Mesenchymal stem cell (in vitro differentiated cells and primary cell): ENCODE measurements at regions not wholly inside any gene's neighbourhood (a gene's known extent, or its start where the extent isn't known, plus 50 kb on each side); places are given as distances from the start of the nearest gene placed in this dataset.

Experiments used
- DNase-seq: peaks from one replicate; pipeline ENCODE4 v3.0.0-alpha.2; 2013
- H2AFZ ChIP-seq: one replicate; pipeline ENCODE4 v1.6.1; 2013; ENCODE audit warnings: low read depth, mild to moderate bottlenecking, control low read depth, inconsistent platforms, low read length, moderate library complexity
- H2AK5ac ChIP-seq: 2 replicates; pipeline ENCODE4 v1.6.1; 2013; ENCODE audit warnings: low read length, moderate library complexity, mild to moderate bottlenecking, inconsistent platforms; ENCODE audit not compliant: severe bottlenecking
- H2BK120ac ChIP-seq: one replicate; pipeline ENCODE4 v1.6.1; 2013; ENCODE audit warnings: low read depth, mild to moderate bottlenecking, inconsistent platforms, low read length, moderate library complexity
- H2BK12ac ChIP-seq, 2 experiments: one replicate each; pipeline ENCODE4 v1.6.1; 2013; ENCODE audit warnings: inconsistent platforms in 2 of 2, low read length in 2 of 2, mild to moderate bottlenecking in 2 of 2, moderate library complexity in 2 of 2, control low read depth in 1 of 2
- H2BK15ac ChIP-seq: one replicate; pipeline ENCODE4 v1.6.1; 2013; ENCODE audit warnings: mild to moderate bottlenecking, low read depth, inconsistent platforms; ENCODE audit not compliant: poor library complexity, severe bottlenecking
- H2BK5ac ChIP-seq: 2 replicates; pipeline ENCODE4 v1.6.1; 2013; ENCODE audit warnings: low read depth, mild to moderate bottlenecking, low read length, control low read depth, inconsistent platforms; ENCODE audit not compliant: poor library complexity, severe bottlenecking
- H3K14ac ChIP-seq, 2 experiments: one replicate each; pipeline ENCODE4 v1.6.1; 2013; ENCODE audit warnings: inconsistent platforms in 2 of 2, low read length in 2 of 2, control low read depth in 1 of 2, mild to moderate bottlenecking in 1 of 2, moderate library complexity in 1 of 2
- H3K18ac ChIP-seq, 2 experiments: one replicate each; pipeline ENCODE4 v1.6.1; 2013; ENCODE audit warnings: inconsistent platforms in 2 of 2, low read length in 2 of 2, control low read depth in 1 of 2, low read depth in 1 of 2, mild to moderate bottlenecking in 1 of 2
- H3K23ac ChIP-seq, 2 experiments: one replicate each; pipeline ENCODE4 v1.6.1; 2013; ENCODE audit warnings: inconsistent platforms in 2 of 2, low read length in 2 of 2, mild to moderate bottlenecking in 2 of 2, moderate library complexity in 2 of 2, control low read depth in 1 of 2
- H3K27ac ChIP-seq: 2 replicates; pipeline ENCODE4 v1.5.1; 2013; ENCODE audit warnings: mild to moderate bottlenecking, moderate library complexity, low read length, control low read depth, inconsistent platforms; ENCODE audit not compliant: poor library complexity, severe bottlenecking
- H3K27me3 ChIP-seq, 2 experiments: 2 replicates each; pipeline versions ENCODE4 v1.6.1 to v1.7.0; 2013; ENCODE audit warnings: low read length in 2 of 2, mild to moderate bottlenecking in 2 of 2, moderate library complexity in 2 of 2, control low read depth in 1 of 2, inconsistent platforms in 1 of 2; ENCODE audit not compliant: control insufficient read depth in 1 of 2, insufficient read depth in 1 of 2
- H3K36me3 ChIP-seq, 2 experiments: 2 replicates each; pipeline versions ENCODE4 v1.6.1 to v1.7.0; 2013; ENCODE audit warnings: low read length in 2 of 2, control low read depth in 1 of 2, inconsistent platforms in 1 of 2, low read depth in 1 of 2, mild to moderate bottlenecking in 1 of 2; ENCODE audit not compliant: insufficient read depth in 2 of 2, control insufficient read depth in 1 of 2
- H3K4ac ChIP-seq, 2 experiments: one replicate each; pipeline ENCODE4 v1.6.1; 2013; ENCODE audit warnings: inconsistent platforms in 2 of 2, low read length in 2 of 2, mild to moderate bottlenecking in 2 of 2, moderate library complexity in 2 of 2, control low read depth in 1 of 2, low read depth in 1 of 2
- H3K4me1 ChIP-seq: 2 replicates; pipeline ENCODE4 v1.6.1; 2013; ENCODE audit warnings: low read depth, low read length, control low read depth; ENCODE audit not compliant: control insufficient read depth, insufficient read depth
- H3K4me2 ChIP-seq: 2 replicates; pipeline ENCODE4 v1.6.1; 2013; ENCODE audit warnings: low read length, mild to moderate bottlenecking, inconsistent platforms; ENCODE audit not compliant: poor library complexity, severe bottlenecking
- H3K4me3 ChIP-seq, 2 experiments: 2 replicates each; pipeline versions ENCODE4 v1.5.1 to v1.7.0; 2013; ENCODE audit warnings: low read length in 2 of 2, mild to moderate bottlenecking in 2 of 2, control low read depth in 1 of 2, low read depth in 1 of 2; ENCODE audit not compliant: insufficient read depth in 1 of 2
- H3K79me1 ChIP-seq: replicated peaks from 2 replicates; pipeline ENCODE4 v1.6.1; 2013; ENCODE audit warnings: mild to moderate bottlenecking, control low read depth, low read length, inconsistent platforms; ENCODE audit not compliant: poor library complexity, severe bottlenecking
- H3K9ac ChIP-seq: 2 replicates; pipeline ENCODE4 v1.7.0; 2013; ENCODE audit warnings: mild to moderate bottlenecking, low read length, moderate library complexity
- H3K9me3 ChIP-seq: 2 replicates; pipeline ENCODE4 v1.7.0; 2013; ENCODE audit warnings: mild to moderate bottlenecking, low read length; ENCODE audit not compliant: control insufficient read depth
- H4K8ac ChIP-seq: one replicate; pipeline ENCODE4 v1.6.1; 2013; ENCODE audit warnings: inconsistent platforms, mild to moderate bottlenecking, low read length, moderate library complexity
- H4K91ac ChIP-seq: one replicate; pipeline ENCODE4 v1.6.1; 2013; ENCODE audit warnings: mild to moderate bottlenecking, low read length, inconsistent platforms
- WGBS: methylation state at CpG from one replicate; pipeline ENCODE4 v1.1.7; 2013; ENCODE audit warnings: mixed read lengths; 5-methylcytosine and 5-hydroxymethylcytosine counted together

DNA sequence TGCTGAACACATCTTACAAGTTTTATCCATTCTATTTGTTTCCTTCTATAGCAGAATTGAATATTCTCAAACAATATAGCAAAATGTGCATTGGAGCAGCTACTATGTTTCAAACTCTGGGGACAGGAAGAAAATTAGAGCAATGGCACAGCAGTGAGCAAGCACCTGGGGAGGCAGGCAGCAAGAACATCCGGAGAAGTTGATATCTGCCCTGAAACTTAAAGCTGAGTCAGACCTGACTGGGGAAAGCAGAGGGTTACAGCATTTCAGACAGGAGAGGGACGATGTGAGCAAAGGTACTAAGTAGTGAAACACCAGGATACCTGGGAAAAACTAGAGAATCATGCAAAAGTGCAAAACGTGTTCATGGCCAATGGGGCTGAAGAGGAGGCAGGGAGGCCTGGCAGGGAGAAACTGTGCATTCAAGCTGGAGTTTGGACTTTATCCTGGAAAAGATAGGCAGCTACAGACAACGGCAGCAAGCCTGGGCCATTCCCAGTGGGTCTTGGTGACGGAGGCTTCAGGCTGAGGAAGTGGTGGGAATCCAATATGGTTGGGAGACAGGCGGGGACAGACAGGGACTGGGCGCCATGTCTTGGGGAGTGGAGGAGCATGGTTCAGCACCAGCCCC, 118.0 kb upstream of the CDKN3 start:
- Histone ChIP-seq H2AFZ (no peak overlapping the region), H2BK120ac (no peak overlapping the region), H3K4me1 (no peaks in the 10 kb centered on the region), H2BK12ac (no peak overlapping the region), H3K4me2 (no peak overlapping the region), H3K14ac (no peak overlapping the region), H3K9me3 (no peaks in the 10 kb centered on the region), H2AK5ac (no peak overlapping the region), H3K23ac (no peak overlapping the region), H4K8ac (no peak overlapping the region), H3K27me3 (peaks cover 0 to 19% of the 10 kb centered on the region in 2 experiments), H3K4me3 (no peak overlapping the region), H3K4ac (no peak overlapping the region), H3K9ac (no peak overlapping the region), H2BK15ac (no peak overlapping the region), H4K91ac (no peak overlapping the region), H2BK5ac (no peak overlapping the region), H3K79me1 (no peaks in the 10 kb centered on the region), H3K18ac (no peak overlapping the region), H3K27ac (no peak overlapping the region), H3K36me3 (no peaks in the 10 kb centered on the region)
- no peak for DNase-seq
- 82% methylated on average over 6 of the region's 7 CpGs for WGBS

DNA sequence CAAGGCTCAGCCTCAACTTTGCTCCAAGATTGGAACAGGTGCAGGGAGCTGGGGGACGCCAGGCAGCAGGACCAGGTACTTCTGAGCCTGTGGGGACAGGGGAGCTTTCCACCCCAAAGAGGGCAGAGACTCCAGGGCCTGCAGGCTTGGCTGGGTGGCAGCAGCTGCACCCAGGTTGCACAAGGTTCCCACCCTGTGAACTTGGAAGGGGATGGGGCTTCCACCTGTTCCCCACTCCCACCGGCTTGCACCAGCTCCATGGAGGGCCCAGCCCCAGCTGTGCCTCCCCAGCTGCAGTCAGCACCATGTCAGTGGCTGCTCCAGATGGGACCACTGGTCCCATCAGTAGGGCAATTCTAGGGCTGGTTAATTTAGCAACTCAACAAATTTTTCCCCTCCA, 114.0 kb upstream of the CDKN3 start:
- H3K79me1 ChIP-seq = no peaks in the 10 kb centered on the region
- no peak overlapping the region for H3K9ac ChIP-seq
- H3K23ac ChIP-seq = no peak overlapping the region
- H3K27ac ChIP-seq = no peak overlapping the region
- no peaks in the 10 kb centered on the region for H3K9me3 ChIP-seq
- no peak overlapping the region for H4K91ac ChIP-seq
- H2BK120ac ChIP-seq = no peak overlapping the region
- H2BK12ac ChIP-seq = no peak overlapping the region
- no peak overlapping the region for H3K4me2 ChIP-seq
- H2BK5ac ChIP-seq = no peak overlapping the region
- H3K4me1 ChIP-seq = no peaks in the 10 kb centered on the region
- no peak overlapping the region for H3K18ac ChIP-seq
- no peaks in the 10 kb centered on the region for H3K36me3 ChIP-seq
- no peak overlapping the region for H2AK5ac ChIP-seq
- no peak overlapping the region for H2AFZ ChIP-seq
- H4K8ac ChIP-seq = no peak overlapping the region
- no peak overlapping the region for H3K4ac ChIP-seq
- peaks cover 0 to 35% of the 10 kb centered on the region in 2 experiments for H3K27me3 ChIP-seq
- DNase-seq = no peak
- H3K4me3 ChIP-seq = peak overlapping the region in 1 of 2 experiments; percentile 14
- peak overlapping the region in 1 of 2 experiments; percentile 19 for H3K14ac ChIP-seq
- 86% methylated on average over 2 of the region's 2 CpGs for WGBS
- H2BK15ac ChIP-seq = no peak overlapping the region

DNA sequence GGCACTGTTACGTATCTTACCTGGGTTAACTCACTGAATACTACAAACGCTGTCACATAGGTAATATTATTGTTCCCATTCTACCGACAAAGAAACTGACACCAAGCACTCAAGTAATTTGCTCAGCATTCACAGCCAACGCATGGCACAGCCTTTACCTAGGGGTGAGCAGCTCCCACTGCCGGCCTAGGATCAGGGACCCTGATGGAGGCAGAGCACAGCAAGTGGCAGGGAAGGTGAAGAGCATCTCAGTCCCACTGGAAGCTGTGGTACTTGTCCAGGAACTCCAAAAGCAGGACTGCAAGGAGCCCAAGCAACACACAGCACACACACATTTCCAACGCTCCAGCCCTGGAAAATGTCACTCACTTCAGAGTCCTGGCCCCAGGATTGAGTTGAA, 111.8 kb upstream of the CDKN3 start:
- Histone ChIP-seq H2AFZ (no peak overlapping the region), H2BK120ac (no peak overlapping the region), H3K79me1 (no peaks in the 10 kb centered on the region), H2BK5ac (no peak overlapping the region), H3K14ac (no peak overlapping the region), H3K23ac (no peak overlapping the region), H3K9me3 (no peaks in the 10 kb centered on the region), H2BK15ac (no peak overlapping the region), H2BK12ac (no peak overlapping the region), H3K4ac (no peak overlapping the region), H3K4me1 (no peaks in the 10 kb centered on the region), H3K27me3 (peaks cover 0 to 35% of the 10 kb centered on the region in 2 experiments), H3K4me2 (no peak overlapping the region), H3K36me3 (no peaks in the 10 kb centered on the region), H2AK5ac (no peak overlapping the region), H4K91ac (no peak overlapping the region), H3K9ac (no peak overlapping the region), H3K4me3 (no peak overlapping the region), H4K8ac (no peak overlapping the region), H3K18ac (no peak overlapping the region), H3K27ac (no peak overlapping the region)
- no peak for DNase-seq
- 96% methylated on average over 6 of the region's 6 CpGs for WGBS

DNA sequence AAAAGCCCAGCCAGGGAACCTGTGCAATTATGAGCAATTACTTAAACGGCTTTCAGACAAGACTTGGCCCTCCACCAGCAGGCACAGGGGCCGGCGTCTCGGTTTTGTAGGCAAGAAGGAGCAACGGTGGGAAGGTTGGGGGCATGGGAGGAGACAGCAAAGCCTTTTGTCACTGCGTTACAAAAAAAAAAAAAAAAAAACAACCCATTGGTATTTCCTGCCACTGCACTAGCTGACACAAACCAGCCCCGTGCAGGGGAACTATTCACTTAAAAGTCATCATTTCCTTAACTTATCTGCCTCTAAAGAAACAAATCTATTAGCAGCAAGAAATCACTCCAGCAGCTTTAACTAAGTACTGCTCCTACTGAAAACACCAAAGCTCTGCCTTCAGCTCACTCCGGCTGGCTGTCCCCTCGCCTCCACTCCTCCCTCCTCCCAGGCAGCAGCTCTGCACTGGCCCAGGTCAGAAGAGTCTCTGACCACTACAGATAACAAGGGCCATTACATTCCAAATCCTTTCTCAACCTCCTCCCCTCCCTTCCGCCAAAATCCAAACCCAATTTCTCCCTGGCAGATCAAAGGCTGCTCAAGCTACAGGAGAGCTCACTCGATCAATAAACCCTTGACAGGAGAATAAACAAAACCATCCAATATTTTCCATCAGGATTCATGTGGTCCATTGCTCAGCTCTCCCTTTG, 105.2 kb upstream of the CDKN3 start:
- Histone ChIP-seq H3K23ac (no peak overlapping the region), H2BK15ac (peak overlapping the region; percentile 63), H2BK120ac (no peak overlapping the region), H3K27ac (no peak overlapping the region), H4K8ac (no peak overlapping the region), H2BK5ac (no peak overlapping the region), H3K18ac (peak overlapping the region in 1 of 2 experiments; percentile 66), H3K14ac (no peak overlapping the region), H3K79me1 (no peaks in the 10 kb centered on the region), H3K4me1 (peaks cover 3% of the 10 kb centered on the region), H3K4me2 (no peak overlapping the region), H2AFZ (no peak overlapping the region), H3K27me3 (peaks cover 0 to 44% of the 10 kb centered on the region in 2 experiments), H2AK5ac (no peak overlapping the region), H2BK12ac (peak overlapping the region in 1 of 2 experiments; percentile 22), H3K4me3 (no peak overlapping the region), H3K4ac (no peak overlapping the region), H4K91ac (no peak overlapping the region), H3K9me3 (peaks cover 5% of the 10 kb centered on the region), H3K9ac (no peak overlapping the region), H3K36me3 (no peaks in the 10 kb centered on the region)
- WGBS = 2% methylated on average over 10 of the region's 11 CpGs
- DNase-seq = peak; percentile 58
